ENCODE measurements at regions not wholly inside any gene's neighbourhood (a gene's known extent, or its start where the extent isn't known, plus 50 kb on each side); places are given as distances from the start of the nearest gene placed in this dataset.

- no peaks in the 10 kb centered on the region for H3K79me2 ChIP-seq (ENCODE audit: insufficient read depth, low read length)
- H3K4me2 ChIP-seq (ENCODE audit: low read depth, low read length) = no peak overlapping the region
- H3K9ac ChIP-seq (ENCODE audit: insufficient read depth, low read depth, low read length) = no peak overlapping the region
- FAIRE-seq = no peak
- ChIA-PET CTCF (ENCODE audit: low intra/inter-chr PET ratio, low total read pairs) (no interaction called here), POLR2A (no interaction called here)
- WGBS (ENCODE audit: low lambda C conversion rate) = 8% methylated on average over 10 of the region's 10 CpGs
- in situ Hi-C loops (cut with HindIII; ENCODE audit: extremely low pct_ligation_motif_present, low pct_unique_long_range_greater_than_20kb) = no loop called here
- no peak for ATAC-seq
- H3K36me3 ChIP-seq (replicated peaks in 1 of 2; ENCODE audit: control insufficient read depth in 1 of 2, insufficient read depth in 2 of 2, low read length in 2 of 2) = no peaks in the 10 kb centered on the region
- no peaks in the 10 kb centered on the region for H3K9me3 ChIP-seq (ENCODE audit: low read length)
- no TSS peak for BruUV-seq (replicated peaks)
- H3K4me3 ChIP-seq (replicated peaks in 1 of 3; ENCODE audit: insufficient read depth in 1 of 3, low read depth in 2 of 3, low read length in 3 of 3) = no peak overlapping the region
- no peaks in the 10 kb centered on the region for H4K20me1 ChIP-seq (ENCODE audit: insufficient read depth, low read length)
- H3K27me3 ChIP-seq (ENCODE audit: control insufficient read depth in 1 of 2, insufficient read depth in 2 of 2, low read length in 2 of 2) = no peaks in the 10 kb centered on the region
- no peak overlapping the region for H2AFZ ChIP-seq (ENCODE audit: low read length)
- H3K27ac ChIP-seq (ENCODE audit: extremely low read length, insufficient read depth, low read length) = no peak overlapping the region
- no peaks in the 10 kb centered on the region for H3K4me1 ChIP-seq (ENCODE audit: insufficient read depth, low read length)
- intact Hi-C loops (cut with micrococcal nuclease; ENCODE audit: unreplicated experiment) = no loop called here
- no peak for DNase-seq (ENCODE audit: low spot score)
- no peak for TF ChIP-seq SSRP1 (CRISPR knock-in tag; IDR thresholded peaks at IDR 0.05)
- no peak for TF ChIP-seq ZSCAN9 (CRISPR knock-in tag; IDR thresholded peaks at IDR 0.05; ENCODE audit: borderline replicate concordance)
- no peak for TF ChIP-seq ZNF597 (CRISPR knock-in tag; IDR thresholded peaks at IDR 0.05)
- TF ChIP-seq TOPORS (CRISPR knock-in tag; IDR thresholded peaks at IDR 0.05) = no peak
- TF ChIP-seq MIER2 (CRISPR knock-in tag; IDR thresholded peaks at IDR 0.05) = no peak
- no peak for TF ChIP-seq ZNF577 (CRISPR knock-in tag; IDR thresholded peaks at IDR 0.05; ENCODE audit: borderline replicate concordance, low read depth)
- TF ChIP-seq NAIF1 (CRISPR knock-in tag; IDR thresholded peaks at IDR 0.05; ENCODE audit: borderline replicate concordance) = no peak
- no peak for TF ChIP-seq ETV5 (CRISPR knock-in tag; IDR thresholded peaks at IDR 0.05; ENCODE audit: borderline replicate concordance)
- TF ChIP-seq BATF2 (CRISPR knock-in tag; IDR thresholded peaks at IDR 0.05) = no peak
- TF ChIP-seq ZNF512B (CRISPR knock-in tag; IDR thresholded peaks at IDR 0.05; ENCODE audit: borderline replicate concordance) = no peak
- no peak for TF ChIP-seq MEF2D (CRISPR knock-in tag; IDR thresholded peaks at IDR 0.05)
- no peak for TF ChIP-seq NR2F1 (CRISPR knock-in tag; IDR thresholded peaks at IDR 0.05)
- TF ChIP-seq SYNCRIP (IDR thresholded peaks at IDR 0.05; ENCODE audit: insufficient read depth, low read depth, low read length) = no peak
- no peak for TF ChIP-seq CREB1 (IDR thresholded peaks at IDR 0.05)
- TF ChIP-seq CREB1 (CRISPR knock-in tag; IDR thresholded peaks at IDR 0.05) = no peak
- no peak for TF ChIP-seq ARID4A (CRISPR knock-in tag; IDR thresholded peaks at IDR 0.05; ENCODE audit: borderline replicate concordance)
- TF ChIP-seq BCL6 (CRISPR knock-in tag; IDR thresholded peaks at IDR 0.05) = no peak
These were observed 223.5 kb upstream of the PCSK5 start for GRCh38 chr9:75666856-75667554.
